HG03354 (cell line): ENCODE measurements at regions not wholly inside any gene's neighbourhood (a gene's known extent, or its start where the extent isn't known, plus 50 kb on each side); places are given as distances from the start of the nearest gene placed in this dataset.
"Not testable (repeated sequence)": the region's sequence is repeated elsewhere in the genome, so short reads cannot be mapped to it uniquely, and the experiment has no call there.

Experiments
- ATAC-seq: cut with Tn5 transposase; IDR thresholded peaks from one replicate; pipeline ENCODE4 v1.9.1; 2021; ENCODE audit warnings: mild to moderate bottlenecking; ENCODE audit not compliant: unreplicated experiment, poor library complexity, severe bottlenecking

DNA sequence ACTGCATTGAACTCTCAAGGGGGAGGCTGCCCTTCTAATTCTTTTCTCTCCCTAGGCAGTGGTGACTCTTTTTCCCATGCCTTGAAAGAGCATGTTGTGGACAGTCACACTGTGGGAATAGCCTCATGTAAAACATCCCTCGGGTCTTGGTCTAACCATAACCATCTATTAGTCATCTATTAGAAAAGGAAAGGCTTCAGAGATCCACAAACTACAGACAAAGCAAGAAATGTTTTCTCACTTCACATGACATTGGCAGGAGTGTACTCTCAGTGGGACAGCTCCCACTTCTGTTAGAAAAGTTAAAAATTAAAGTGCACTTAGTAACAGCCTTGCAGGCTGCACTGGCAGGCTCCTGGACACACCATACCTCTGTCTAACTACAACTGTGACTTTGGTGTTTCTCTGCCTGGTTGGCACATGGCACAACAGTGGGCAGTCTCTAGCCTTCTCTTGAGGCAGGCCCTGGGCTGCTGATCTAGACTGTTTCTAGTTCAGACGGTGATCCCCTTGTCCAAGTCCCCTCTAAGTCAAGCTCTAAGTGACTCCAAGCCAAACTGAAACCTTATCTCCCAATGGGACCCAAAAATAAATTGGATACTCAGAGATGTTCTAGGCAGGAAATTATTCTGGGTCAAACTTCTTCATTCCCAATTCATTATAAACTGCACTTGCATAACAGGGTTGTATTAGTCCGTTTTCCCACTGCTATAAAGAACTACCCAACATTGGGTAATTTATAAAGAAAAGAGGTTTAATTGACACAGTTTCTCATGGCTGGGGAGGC, 57.9 kb upstream of the ITGB1 start:
- no peak for ATAC-seq

DNA sequence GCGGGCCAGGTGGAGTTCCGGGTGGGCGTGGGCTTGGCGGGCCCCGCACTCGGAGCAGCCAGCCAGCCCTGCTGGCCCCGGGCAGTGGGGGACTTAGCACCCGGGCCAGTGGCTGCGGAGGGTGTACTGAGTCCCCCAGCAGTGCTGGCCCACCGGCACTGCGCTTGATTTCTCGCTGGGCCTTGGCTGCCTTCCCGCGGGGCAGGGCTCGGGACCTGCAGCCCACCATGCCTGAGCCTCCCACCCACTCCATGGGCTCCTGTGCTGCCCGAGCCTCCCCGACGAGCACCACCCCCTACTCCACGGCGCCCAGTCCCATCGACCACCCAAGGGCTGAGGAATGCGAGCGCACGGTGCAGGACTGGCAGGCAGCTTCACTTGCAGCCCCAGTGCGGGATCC, 55.3 kb upstream of the ITGB1 start:
- not testable (repeated sequence) for ATAC-seq

DNA sequence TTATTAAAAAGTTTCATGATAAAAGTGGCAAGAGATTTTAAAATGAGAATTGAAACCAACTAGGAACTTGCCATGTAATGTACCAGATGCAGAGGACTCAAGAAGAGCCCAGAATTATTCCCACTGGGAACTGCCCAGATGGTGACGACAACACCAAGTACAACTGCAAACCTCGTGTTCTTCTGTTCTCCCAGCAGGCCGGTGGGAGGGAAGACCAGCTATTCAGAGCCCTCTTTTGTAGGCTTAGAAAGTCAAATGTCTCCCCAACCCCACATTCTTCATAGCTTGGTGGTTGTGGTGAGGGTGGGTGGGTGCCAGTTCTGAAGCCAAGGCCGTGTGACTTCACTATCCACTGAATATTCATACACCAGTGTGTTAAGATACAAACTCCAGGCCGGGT, 54.3 kb upstream of the ITGB1 start:
- ATAC-seq = no peak

DNA sequence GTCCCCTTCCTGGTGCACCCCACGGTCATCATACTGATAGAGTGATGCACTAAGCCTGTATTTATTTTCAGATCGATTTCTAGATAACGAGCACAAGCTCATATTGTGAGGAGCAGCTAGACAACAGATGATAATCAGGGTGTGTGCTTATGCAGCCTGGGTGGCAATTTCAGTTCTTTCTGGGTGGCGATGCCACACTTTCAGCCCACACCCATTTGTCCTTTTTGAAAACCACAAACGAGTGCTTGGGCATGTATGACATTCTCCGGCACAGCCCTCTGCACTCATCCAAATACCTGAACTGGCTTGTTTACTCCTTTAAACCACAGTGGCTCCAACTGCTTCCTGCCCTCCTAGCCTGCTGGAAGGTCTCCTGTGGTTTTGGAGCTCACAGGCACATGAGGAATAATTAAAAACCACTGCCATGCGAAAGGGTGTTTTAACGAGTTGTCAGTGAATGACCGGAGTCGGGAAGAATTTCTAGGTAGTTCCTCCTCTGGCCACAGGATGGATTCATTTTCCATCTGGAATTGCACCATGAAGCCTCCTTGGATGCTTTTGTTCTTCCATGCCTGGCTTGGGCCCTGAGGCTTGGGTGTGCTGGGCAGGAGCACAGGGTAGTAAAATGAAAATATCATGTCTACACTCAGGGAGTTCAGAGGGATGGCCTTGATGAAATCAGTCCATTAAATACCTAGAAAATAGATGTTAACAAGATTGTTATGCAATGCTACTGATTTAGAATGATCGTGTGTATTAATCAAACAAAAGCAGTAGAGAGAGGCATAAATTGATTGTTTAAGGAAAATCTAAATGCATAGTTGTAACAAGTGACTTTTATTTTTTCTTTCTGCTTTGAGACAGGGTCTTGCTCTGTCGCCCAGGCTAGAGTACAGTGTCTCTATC, 52.4 kb upstream of the ITGB1 start:
- ATAC-seq = no peak

DNA sequence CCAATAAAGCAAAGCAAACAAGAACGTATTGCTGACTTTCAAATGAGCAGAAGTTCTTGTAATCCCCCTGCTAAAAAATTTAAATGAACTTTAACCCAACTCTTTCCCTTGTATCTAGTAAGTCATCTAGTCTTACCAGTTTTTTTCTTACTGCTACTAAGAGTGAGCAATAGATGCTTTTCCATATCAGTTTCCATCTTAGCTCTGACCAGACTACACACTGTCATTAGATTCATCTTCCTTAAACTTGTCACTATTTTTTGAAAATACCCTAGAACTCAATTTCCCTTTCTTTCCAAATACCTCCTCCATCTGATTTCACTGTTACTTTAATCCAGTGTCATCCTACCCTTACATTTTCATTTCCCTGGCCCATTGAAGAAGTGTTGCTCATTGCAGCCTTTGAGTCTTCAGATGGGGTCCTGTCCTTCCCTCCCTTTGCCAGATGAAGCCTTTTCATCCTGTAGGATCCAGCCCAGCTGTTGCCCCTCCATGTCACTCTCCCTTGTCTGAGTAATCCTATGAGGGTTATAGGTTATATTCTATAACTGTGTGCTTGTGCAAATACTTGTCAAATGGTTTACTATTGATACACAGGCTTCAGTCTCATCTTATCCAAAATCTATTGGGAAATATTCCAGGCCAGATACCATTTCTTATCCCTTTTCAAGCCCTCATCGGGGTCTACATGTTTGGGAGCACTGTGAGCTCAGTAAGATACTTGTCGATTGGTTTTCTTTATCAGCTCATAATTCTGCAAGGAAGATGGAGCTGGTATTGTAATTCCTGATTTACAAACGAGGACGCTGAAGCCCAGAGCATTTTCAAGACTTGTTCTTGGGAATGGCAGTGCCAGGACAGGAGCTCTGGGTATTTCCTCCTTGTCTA, 51.5 kb upstream of the ITGB1 start:
- no peak for ATAC-seq

DNA sequence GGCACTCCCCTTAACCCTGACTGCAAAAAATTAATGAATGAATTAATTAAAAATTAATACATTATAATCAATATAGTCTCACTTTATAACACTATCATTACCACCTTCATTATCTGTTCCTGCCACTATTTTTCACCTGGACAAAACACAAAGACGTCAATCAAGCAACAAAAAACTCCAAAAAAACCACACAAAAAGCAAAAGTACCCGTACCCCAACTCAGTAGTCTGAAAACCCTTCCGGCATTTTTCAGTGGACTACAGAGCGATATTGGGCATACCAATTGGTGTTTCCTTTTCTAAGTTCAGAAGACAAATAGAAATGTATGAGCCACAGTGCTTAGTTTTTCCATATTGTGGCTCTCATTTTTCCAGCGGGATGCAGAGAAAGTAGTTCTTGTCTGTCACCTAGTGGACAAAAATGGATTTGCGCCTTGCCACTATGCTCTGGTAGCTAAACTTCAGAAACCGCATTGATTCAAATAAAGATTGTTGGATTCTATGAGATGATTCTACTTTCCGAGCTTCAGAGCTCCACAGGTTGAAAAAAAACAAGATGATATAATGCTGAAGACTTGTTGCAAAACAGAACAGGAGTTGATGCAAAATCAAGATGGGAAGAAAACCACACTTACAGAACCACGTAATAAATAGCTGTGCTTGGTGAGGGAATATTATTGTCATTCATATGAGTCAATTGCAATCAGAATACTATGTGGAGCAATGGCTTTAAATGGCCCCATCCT, 50.6 kb upstream of the ITGB1 start:
- ATAC-seq = peak; percentile 61

DNA sequence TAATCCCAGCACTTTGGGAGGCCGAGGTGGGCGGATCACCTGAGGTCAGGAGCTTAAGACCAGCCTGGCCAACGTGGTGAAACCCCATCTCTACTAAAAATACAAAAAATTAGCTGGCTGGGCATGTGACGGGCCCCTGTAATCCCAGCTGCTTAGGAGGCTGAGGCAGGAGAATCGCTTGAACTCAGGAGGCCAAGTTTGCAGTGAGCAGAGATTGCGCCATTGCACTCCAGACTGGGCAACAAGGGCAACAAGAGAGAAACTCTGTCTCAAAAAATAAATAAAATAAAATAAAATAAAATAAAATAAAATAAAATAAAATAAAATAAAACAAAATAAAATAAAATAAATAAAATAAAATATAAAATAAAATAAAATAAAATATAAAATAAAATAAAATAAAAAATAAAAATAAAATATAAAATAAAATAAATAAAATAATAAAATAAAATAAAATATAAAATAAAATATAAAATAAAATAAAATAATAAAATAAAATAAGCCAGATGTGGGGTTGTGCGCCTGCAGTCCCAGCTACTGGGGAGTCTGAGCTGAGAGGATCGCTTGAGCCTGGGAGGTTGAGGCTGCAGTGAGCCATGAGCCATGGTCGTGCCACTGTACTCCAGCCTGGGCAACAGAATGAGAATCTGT, 49.8 kb upstream of the ITGB1 start:
- not testable (repeated sequence) for ATAC-seq
